ENCODE measurements at regions not wholly inside any gene's neighbourhood (a gene's known extent, or its start where the extent isn't known, plus 50 kb on each side); places are given as distances from the start of the nearest gene placed in this dataset.
A peak's percentile ranks its signal among the peaks of the same experiment; 100 is the strongest.

DNA sequence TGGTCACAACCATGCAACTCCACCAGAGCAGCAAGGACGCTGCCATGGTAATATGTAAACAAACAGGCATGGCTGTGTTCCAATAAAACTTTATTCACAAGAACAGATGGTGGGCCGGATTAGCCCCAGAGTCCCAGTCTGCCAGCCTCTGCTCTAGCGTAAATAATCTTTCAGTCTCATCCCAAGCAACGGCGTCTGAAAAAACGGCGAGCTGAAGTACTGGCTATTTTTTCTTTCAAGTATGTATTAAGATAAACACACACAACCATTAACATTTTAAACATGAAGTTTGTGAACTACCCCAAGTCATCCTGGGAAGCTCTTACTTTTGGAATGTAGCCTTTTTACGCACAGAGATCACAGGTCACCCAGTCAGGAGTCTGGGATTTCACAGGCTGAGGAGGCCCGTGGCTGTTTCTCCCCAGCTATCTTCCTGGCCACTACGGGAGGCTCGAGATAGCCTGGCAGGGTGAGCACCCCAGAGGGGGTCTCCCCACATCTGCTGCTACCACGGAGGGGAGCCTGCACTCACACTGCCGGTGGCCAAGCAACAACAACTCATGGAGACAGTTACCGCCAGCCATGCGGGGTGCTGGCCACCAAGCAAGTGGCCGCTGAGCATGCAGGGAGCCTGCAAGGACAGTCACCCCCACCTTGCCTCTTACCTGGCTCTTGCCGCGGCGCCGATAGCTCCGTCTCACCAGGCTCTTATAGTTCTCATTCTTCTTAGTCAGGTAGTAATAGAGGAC lies 124.6 kb downstream of the RFLNA start:
- DNase-seq, result no peak

DNA sequence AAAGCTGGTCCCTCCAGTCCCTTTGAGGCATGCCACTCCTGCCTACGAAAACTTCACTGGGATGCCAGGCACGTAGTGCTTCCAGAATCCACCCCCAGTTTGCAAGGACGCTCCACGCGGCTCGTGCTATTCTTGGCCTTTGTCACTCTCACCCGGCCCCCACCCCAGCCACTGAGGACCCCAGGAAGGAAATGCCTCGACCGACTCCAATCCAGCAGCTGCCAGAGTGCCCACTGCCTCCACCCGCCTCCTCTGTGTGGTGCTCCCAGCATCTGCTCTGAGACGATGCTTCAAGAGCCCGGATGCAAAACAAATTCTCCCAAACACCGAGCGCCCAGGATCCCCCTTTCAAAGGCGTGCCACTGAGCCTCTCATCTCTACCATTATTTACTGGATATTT lies 123.9 kb downstream of the RFLNA start:
- peak in 6 of 58 donors; percentile 12 to 42 (median 28) for DNase-seq

GRCh38 chr12:124418156-124418555 lies 123.3 kb downstream of the RFLNA start:
- no peak for DNase-seq

DNA sequence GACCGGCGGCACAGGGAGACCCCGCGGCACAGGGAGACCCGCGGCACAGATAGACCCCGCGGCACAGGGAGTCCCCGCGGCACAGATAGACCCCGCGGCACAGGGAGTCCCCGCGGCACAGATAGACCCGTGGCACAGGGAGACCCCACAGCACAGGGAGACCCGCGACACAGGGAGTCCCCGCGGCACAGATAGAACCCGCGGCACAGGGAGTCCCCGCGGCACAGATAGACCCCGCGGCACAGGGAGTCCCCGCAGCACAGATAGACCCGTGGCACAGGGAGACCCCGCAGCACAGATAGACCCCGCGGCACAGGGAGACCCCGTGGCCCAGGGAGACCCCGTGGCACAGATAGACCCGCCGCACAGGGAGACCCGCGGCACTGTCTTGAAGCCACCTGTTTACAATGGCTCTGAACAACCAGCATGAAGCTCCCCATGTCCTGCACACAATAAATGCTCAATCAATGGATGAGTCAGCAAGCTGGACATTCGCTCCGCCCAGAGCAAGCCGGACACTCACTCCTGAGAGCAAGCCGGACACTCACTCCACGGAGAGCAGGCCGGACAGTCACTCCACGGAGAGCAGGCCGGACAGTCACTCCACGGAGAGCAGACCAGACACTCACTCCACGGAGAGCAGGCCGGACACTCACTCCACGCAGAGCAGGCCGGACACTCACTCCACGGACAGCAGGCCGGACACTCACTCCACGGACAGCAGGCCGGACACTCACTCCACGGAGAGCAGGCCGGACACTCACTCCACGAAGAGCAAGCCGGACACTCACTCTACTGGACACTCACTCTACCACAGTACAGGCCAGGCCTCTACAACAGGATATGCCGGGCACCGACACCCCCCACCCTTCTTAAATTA lies 121.9 kb downstream of the RFLNA start:
- DNase-seq, result peak in 1 of 58 donors; percentile 42

DNA sequence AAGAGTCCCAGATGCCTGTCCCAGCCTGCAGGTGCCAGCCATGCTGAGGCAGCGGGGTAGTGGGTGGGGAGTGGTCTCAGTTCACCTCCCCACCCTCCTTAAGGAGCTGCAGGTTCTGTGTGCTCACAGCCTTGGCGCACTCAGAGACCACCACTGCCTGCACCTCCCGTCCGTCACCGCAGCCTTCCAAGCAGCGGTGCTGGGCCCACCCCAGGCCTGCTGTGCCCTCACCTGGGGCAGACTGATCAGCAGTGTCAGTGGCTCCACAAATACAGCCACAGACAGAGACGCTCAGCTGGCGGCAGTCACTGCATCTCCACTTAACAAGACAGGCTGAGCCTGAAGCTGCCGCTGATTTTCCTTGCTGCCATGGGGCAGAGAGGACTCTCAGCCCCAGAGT lies 120.2 kb downstream of the RFLNA start:
- no peak for DNase-seq

- no peak for DNase-seq
Measured at GRCh38 chr12:124413915-124414314, 119.0 kb downstream of the RFLNA start.

- peak in 36 of 58 donors; percentile 10 to 82 (median 47) for DNase-seq
Measured at GRCh38 chr12:124413401-124413800, 118.5 kb downstream of the RFLNA start.

GRCh38 chr12:124412646-124413015 lies 117.7 kb downstream of the RFLNA start:
- DNase-seq, result no peak

DNA sequence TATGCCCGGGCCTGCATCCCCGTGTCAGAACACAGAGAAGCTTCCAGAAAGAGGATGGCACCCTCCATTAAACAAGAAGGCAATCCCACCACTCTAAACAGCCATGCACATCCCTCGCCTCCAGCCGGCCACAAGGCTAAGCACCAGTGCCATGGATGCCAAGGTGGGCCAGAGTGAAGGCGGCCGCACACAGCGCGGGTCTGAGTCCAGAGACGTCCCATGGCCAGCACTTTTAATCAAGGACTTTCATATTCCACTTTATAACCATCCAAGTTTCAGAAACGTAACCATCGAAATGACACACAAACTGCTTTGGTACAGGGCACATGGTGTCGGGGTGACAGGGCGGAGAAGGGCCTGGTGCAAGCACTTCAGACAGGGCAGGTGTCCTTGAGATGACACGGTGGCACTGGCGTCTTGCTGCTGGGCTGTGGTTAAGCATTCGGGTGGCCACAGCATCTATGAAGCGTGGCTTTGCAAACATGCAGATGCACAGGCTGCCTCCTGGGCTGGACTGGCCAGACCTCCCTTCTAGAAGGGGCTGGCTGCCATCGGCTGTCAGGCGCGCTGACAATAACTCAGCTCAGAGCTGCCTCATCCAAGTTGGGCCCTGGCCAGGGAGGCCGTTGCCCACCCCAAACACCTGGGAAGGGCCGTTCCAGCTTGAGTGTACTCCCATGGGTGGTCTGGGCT lies 117.2 kb downstream of the RFLNA start:
- peak in 15 of 58 donors; percentile 20 to 53 (median 33) for DNase-seq

DNA sequence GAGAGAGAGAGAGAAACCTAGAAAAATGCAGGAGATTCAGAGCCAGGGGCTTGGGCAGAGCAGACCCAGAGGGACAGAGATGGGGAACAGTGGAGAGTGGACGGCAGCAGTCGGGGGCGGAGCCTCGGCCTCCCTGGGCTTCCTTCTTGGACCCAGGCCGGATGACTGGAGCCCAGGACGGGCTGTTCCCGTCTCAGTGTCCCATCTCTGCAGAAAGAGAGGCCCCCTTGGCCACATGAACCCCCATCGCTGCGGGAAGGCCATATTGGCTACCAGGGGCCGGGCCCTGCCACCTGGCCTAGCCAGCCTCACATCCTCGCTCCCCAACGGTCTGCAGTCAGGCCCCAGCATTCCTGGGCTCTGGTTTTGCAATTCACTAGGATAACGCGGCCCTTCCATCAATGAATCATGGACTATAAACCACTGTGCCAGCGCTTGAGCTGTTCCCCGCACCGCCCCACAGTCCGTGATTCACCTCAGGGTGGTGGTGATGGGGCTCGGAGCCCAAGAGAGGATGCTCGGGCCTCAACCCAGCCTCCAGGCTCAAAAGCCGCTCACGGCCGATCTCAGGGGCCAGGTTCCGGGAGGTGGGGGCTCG lies 116.5 kb downstream of the RFLNA start:
- DNase-seq, result peak in 3 of 58 donors; percentile 34 to 50 (median 36)

GRCh38 chr12:124410354-124411175 lies 115.7 kb downstream of the RFLNA start:
- peak in 8 of 58 donors; percentile 14 to 52 (median 29) for DNase-seq

- DNase-seq, result peak in 6 of 58 donors; percentile 15 to 46 (median 32)
Measured at GRCh38 chr12:124408822-124409517, 114.1 kb downstream of the RFLNA start.

DNA sequence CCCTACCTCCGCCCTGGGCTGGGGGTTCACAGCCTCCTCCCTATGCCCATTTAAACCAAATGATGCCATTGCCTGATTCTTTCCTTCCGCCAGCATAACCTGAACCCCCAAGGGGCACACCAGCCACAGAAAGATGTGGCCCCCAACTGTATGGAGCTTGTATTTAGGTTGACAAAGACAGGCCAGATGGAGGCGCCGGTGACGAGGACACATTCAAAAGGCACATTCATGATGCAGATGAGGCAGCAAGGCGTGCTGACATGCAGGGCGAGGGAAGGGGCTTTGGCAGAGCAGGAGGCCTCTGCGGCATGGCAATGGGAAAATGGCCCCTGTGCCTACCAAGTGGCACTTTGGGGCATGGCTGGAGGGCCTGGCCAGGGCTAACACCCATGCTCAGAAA lies 112.2 kb downstream of the RFLNA start:
- DNase-seq, result peak in 11 of 58 donors; percentile 21 to 42 (median 34)

DNA sequence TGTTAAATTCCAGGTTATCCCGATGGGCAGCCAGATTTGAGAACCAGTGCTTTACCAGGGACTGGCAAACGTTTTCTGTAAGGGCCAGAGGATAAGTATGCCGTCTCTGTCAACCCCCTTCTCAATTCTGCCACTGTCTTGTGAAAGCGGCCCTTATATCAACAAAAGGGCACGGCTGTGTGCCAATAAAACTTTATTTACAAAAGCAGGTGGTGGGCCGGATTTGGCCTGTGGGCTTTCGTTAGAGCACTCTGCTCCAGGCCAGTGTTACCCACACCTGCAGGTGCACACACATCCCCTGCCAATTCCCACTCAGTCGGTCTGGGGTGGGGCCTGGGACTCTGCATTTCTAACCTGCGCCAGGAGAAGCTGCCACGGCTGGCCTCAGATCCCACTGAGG lies 111.2 kb downstream of the RFLNA start:
- DNase-seq, result no peak

GRCh38 chr12:124405592-124405991 lies 110.7 kb downstream of the RFLNA start:
- DNase-seq, result no peak

DNA sequence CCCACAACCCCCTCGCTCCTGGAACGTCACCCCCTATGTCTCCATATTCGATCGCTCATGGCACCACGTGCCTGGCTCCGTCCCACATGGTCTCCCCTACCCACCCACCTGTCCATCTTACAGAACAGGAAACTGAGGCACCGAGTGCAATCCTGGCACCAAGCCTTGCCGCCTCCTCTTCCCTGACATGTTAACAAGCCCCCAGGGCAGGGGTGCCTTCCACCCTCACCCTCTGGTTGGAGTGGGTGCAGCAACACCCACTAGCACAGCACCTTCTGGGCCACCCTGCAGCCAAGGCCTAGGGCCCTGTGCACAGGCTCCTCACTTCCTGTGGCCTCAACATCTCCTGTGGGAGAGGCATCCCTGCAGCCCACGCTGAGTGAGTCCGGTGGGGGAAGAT lies 110.3 kb downstream of the RFLNA start:
- no peak for DNase-seq

DNA sequence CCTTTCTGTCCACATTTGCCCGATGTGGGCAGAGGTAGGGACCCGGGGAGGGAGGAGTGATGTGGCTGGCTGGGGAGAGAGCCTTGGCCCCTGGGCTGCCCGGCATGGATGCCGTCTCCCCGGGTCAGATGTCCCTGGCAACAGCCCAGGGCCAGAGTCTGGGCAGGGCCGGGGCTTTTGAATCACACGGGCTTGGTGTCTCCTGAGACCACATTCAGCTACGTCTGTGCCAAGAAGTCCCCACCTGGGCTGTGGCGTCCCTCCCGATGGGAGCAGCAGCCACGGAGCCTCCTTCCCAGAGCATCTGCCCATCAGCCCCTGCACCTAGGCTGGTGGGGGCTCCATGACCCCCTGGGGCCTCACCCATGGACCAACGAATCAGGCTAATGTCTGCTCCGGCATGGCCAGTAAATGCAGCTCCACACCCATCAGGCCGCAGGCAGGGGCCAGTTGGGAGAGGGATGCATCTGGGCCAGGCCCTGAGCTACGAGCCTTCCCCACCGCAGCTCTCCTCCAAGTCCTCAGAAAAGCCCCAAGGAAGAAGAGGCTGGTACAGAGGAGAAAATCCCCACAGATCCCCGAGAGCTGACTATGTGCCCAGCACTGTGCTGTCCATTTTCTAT lies 109.4 kb downstream of the RFLNA start:
- DNase-seq, result peak in 6 of 58 donors; percentile 26 to 64 (median 39)

- DNase-seq, result peak in 5 of 58 donors; percentile 17 to 37 (median 29)
Measured at GRCh38 chr12:124403273-124403672, 108.4 kb downstream of the RFLNA start.

Data from anterior cingulate cortex (tissue), 58 donors.